ENCODE measurements at regions not wholly inside any gene's neighbourhood (a gene's known extent, or its start where the extent isn't known, plus 50 kb on each side); places are given as distances from the start of the nearest gene placed in this dataset.

DNA sequence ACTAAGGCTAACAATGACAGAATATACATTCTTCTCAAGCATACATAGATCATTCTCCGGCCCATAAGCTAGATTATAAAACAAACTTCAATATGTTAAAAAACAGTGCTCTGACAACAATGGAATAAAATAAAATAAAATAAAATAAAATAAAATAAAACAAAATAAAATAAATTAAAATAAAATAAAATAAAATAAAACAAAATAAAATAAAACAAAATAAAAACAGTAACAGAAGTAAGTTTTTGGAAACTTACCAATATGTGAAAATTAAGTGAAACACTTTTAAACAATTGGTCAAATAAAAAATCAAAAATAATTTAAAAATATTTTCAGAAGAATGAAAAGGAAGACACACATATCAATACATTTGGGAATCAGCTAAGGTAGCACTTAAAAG is 1785.8 kb upstream of the PCDH20 start:
- TF ChIP-seq, protein P1, sequence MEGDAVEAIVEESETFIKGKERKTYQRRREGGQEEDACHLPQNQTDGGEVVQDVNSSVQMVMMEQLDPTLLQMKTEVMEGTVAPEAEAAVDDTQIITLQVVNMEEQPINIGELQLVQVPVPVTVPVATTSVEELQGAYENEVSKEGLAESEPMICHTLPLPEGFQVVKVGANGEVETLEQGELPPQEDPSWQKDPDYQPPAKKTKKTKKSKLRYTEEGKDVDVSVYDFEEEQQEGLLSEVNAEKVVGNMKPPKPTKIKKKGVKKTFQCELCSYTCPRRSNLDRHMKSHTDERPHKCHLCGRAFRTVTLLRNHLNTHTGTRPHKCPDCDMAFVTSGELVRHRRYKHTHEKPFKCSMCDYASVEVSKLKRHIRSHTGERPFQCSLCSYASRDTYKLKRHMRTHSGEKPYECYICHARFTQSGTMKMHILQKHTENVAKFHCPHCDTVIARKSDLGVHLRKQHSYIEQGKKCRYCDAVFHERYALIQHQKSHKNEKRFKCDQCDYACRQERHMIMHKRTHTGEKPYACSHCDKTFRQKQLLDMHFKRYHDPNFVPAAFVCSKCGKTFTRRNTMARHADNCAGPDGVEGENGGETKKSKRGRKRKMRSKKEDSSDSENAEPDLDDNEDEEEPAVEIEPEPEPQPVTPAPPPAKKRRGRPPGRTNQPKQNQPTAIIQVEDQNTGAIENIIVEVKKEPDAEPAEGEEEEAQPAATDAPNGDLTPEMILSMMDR (IDR thresholded peaks at IDR 0.05; ENCODE audit: low read depth, low read length, poor library complexity, severe bottlenecking): no peak
- no peak for TF ChIP-seq EZH2phosphoT487 (IDR thresholded peaks at IDR 0.05; ENCODE audit: borderline replicate concordance, low read length)
